ENCODE measurements at regions not wholly inside any gene's neighbourhood (a gene's known extent, or its start where the extent isn't known, plus 50 kb on each side); places are given as distances from the start of the nearest gene placed in this dataset.

DNA sequence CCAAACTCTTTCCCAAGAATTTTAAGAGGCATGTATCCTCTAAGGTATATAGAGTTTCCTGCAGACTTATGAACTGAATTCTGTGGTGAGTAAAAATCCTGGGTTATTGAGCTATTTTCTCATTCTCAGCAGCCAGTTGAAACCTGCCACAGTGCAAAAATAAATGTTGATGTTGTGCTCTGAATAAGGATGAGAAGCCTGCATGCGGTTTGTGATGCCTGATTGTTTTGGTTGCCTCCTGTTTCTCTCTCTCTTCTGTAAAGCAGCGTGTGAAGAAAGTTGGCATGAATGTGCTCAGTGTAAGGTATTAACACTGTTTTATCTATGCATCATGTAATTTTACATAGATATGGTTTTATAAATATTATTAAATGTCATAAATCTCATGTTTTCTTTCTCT lies 452.6 kb downstream of the CDH2 start:
- no peak for TF ChIP-seq POLR2A (IDR thresholded peaks at IDR 0.05; ENCODE audit: borderline replicate concordance, extremely low read depth, insufficient read depth, insufficient read length)
- no peak for TF ChIP-seq SIN3A (IDR thresholded peaks at IDR 0.05; ENCODE audit: low read depth)
- TF ChIP-seq CTCF (IDR thresholded peaks at IDR 0.05 in 2 of 3, conservative IDR thresholded peaks at IDR 0.05 in 1 of 3; ENCODE audit: borderline replicate concordance in 1 of 3, insufficient read depth in 1 of 3, low read depth in 2 of 3, low read length in 2 of 3), result no peak
- TF ChIP-seq POLR2AphosphoS5 (IDR thresholded peaks at IDR 0.05; ENCODE audit: low read depth, low read length), result no peak
- no peak for TF ChIP-seq EZH2phosphoT487 (IDR thresholded peaks at IDR 0.05; ENCODE audit: borderline replicate concordance)
- TF ChIP-seq EZH2 (IDR thresholded peaks at IDR 0.05), result no peak
- TF ChIP-seq, protein P1, sequence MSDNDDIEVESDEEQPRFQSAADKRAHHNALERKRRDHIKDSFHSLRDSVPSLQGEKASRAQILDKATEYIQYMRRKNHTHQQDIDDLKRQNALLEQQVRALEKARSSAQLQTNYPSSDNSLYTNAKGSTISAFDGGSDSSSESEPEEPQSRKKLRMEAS (IDR thresholded peaks at IDR 0.05), result no peak
- no peak for TF ChIP-seq FOSL1 (IDR thresholded peaks at IDR 0.05; ENCODE audit: low read depth)
- TF ChIP-seq SRF (IDR thresholded peaks at IDR 0.05; ENCODE audit: low read depth), result no peak
- TF ChIP-seq ELF1 (IDR thresholded peaks at IDR 0.05; ENCODE audit: borderline replicate concordance, low read depth), result no peak
- no peak for TF ChIP-seq SP1 (IDR thresholded peaks at IDR 0.05; ENCODE audit: low read depth)
- no peak for TF ChIP-seq TCF7L2 (IDR thresholded peaks at IDR 0.05; ENCODE audit: borderline replicate concordance, extremely low read depth, insufficient read depth, insufficient read length)
- TF ChIP-seq CEBPB (IDR thresholded peaks at IDR 0.05; ENCODE audit: low read depth), result no peak
- no peak for TF ChIP-seq YY1 (IDR thresholded peaks at IDR 0.05; ENCODE audit: extremely low read depth, insufficient replicate concordance, low read depth, low read length)

Data from HCT116 (cell line).